ENCODE measurements at regions not wholly inside any gene's neighbourhood (a gene's known extent, or its start where the extent isn't known, plus 50 kb on each side); places are given as distances from the start of the nearest gene placed in this dataset.

DNA sequence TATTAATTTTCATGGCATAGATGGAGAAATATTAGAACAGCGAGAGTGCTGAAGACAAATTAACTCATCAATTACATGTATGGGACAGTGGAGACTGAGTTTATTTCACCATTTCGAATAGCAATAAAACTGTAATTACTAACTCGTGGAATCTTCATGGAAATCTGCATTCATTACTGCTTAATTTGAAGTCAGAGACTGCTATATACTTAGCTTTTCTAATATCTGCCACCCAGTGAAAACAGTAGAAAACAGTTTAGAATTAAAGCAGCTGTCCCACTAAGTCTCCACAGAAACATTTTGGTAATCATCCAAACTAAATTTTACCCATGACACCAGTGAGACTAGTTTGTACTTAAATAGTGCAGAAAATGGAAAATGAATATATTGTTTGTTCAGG is 56.8 kb downstream of the IZUMO3 start:
- intact Hi-C loops (cut with DNase I; ENCODE audit: low total_unique reads): no loop called here
- no peak for DNase-seq (ENCODE audit: low spot score in 2 of 2)
- WGBS, 2 donors: 76 to 78% methylated on average over 3 of the region's 3 CpGs
- no peak overlapping the region for H3K4me3 ChIP-seq (ENCODE audit: low read depth, poor library complexity, severe bottlenecking)
- TF ChIP-seq CTCF (IDR thresholded peaks at IDR 0.05): no peak
- no peak for TF ChIP-seq POLR2A (IDR thresholded peaks at IDR 0.05)

- DNase-seq (ENCODE audit: low spot score in 2 of 2): no peak
- no peak overlapping the region for H3K4me3 ChIP-seq (ENCODE audit: low read depth, poor library complexity, severe bottlenecking)
- 70 to 88% methylated on average over 1 of the region's 1 CpG for WGBS, 2 donors
- intact Hi-C loops (cut with DNase I; ENCODE audit: low total_unique reads): no loop called here
- TF ChIP-seq CTCF (IDR thresholded peaks at IDR 0.05) (no peak), POLR2A (IDR thresholded peaks at IDR 0.05) (no peak)
Measured at GRCh38 chr9:24487946-24488345, 57.8 kb downstream of the IZUMO3 start.

- 65% methylated on average over 3 of the region's 3 CpGs for WGBS, 2 donors
- intact Hi-C loops (cut with DNase I; ENCODE audit: low total_unique reads): no loop called here
- TF ChIP-seq POLR2A (IDR thresholded peaks at IDR 0.05): no peak
- TF ChIP-seq CTCF (IDR thresholded peaks at IDR 0.05): no peak
- DNase-seq (ENCODE audit: low spot score in 2 of 2): no peak
- no peak overlapping the region for H3K4me3 ChIP-seq (ENCODE audit: low read depth, poor library complexity, severe bottlenecking)
Measured at GRCh38 chr9:24487250-24487861, 58.3 kb downstream of the IZUMO3 start.

DNA sequence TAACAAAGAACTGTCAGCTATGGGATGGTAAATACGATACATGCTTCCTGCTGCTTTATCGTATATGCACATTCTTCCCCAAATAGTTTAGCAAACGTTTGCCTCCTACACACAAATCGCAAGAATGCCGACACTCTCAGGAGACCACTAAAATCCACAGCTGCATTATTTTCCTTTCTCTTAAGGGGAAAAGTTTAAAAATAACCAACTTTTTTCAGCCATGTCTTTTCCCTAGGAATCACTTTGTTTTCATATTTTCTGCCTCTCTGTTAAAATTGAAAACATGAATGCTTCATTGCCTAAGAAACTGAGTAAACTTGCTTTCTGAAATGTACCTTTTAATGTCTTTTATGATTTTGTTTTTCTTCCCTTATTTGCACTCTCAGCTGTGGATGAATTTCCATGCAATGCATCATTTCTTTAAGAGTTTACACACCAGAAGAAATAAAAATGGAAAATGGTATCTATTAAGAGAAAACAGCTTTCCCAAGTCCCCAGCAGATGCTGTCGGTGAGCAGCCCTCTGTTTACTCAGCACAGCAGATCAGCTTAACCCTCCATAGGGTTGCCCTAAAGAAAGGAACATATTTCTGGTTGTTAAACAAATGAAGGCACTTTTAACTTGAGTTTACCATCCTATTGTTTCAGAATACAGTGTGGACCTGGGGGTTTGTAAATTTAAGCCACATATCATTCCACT is 66.2 kb downstream of the IZUMO3 start:
- no peak for DNase-seq (ENCODE audit: low spot score in 2 of 2)
- no peak overlapping the region for H3K4me3 ChIP-seq (ENCODE audit: low read depth, poor library complexity, severe bottlenecking)
- no peak for TF ChIP-seq POLR2A (IDR thresholded peaks at IDR 0.05)
- no peak for TF ChIP-seq CTCF (IDR thresholded peaks at IDR 0.05)
- WGBS, 2 donors: 14 to 21% methylated on average over 6 of the region's 6 CpGs
- intact Hi-C loops (cut with DNase I; ENCODE audit: low total_unique reads): no loop called here

DNA sequence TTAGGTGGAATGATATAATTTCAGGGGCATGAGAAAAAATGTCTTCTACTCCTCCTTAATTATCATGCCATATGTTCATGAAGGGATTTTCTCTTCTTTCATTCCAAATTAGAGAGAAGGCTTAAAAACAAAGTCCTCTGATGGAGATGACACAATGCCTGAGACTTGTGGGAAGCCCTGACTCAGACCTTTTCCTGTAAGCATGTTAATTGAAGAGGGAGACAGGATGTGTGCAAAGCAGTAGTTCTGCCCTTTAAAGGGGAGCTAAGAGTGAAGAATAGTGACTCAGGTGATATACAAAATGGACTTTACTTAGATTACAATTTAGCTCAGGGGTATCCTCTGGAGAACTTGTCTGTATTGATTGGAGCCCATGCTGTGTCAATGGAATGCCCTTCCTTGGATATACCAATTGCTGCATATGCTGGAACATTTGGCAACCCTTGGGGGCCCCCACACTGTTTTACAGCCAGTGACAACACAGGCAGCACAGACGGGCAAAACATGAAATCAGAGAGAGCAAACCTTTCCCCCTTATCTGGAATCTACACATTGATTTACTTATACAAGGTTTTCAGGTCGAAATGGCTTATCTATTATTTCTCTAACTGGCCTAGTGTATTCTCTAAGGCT is 81.3 kb downstream of the IZUMO3 start:
- 59 to 73% methylated on average over 2 of the region's 2 CpGs for WGBS, 2 donors
- intact Hi-C loops (cut with DNase I; ENCODE audit: low total_unique reads): no loop called here
- DNase-seq (ENCODE audit: low spot score in 2 of 2): no peak

More for the DNA sequence above, 81.3 kb downstream of the IZUMO3 start:
- no peak overlapping the region for H3K4me3 ChIP-seq (ENCODE audit: low read depth, poor library complexity, severe bottlenecking)
- TF ChIP-seq POLR2A (IDR thresholded peaks at IDR 0.05) (no peak), CTCF (IDR thresholded peaks at IDR 0.05) (no peak)

Measured in lower leg skin (tissue), 4 donors.